ENCODE measurements at regions not wholly inside any gene's neighbourhood (a gene's known extent, or its start where the extent isn't known, plus 50 kb on each side); places are given as distances from the start of the nearest gene placed in this dataset.

- no peak for DNase-seq (ENCODE audit: low spot score)
Observed at GRCh38 chr6:92050216-92050615, 1369.1 kb downstream of the EPHA7 start.

GRCh38 chr6:92047860-92048259, 1371.5 kb downstream of the EPHA7 start:
- no peak for DNase-seq (ENCODE audit: low spot score)

- no peak for DNase-seq (ENCODE audit: low spot score)
Observed at GRCh38 chr6:92047152-92047850, 1372.1 kb downstream of the EPHA7 start.

GRCh38 chr6:92044312-92044711, 1375.0 kb downstream of the EPHA7 start:
- DNase-seq (ENCODE audit: low spot score): no peak

DNA sequence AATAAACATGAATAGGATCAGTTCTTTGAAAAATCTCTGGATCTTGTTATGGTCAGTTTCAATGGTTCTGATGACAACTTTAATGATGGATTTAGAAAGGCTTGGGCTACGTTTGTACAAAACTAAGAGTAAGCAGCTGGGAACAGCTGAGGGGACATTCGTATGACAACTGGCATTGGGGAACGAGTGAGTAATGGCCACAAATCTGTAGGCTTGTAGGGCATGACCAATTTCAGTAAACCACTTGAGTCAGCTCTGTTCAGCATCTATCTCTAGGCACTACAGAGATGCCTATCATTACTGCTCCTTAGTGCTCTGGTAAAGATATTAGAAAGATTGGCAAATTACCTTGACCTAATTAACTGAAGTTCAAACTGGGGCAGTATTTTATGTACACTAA, 1375.6 kb downstream of the EPHA7 start:
- DNase-seq (ENCODE audit: low spot score): no peak

- DNase-seq (ENCODE audit: low spot score): no peak
Observed at GRCh38 chr6:92026878-92027277, 1392.5 kb downstream of the EPHA7 start.

GRCh38 chr6:92024881-92025280, 1394.5 kb downstream of the EPHA7 start:
- no peak for DNase-seq (ENCODE audit: low spot score)

- no peak for DNase-seq (ENCODE audit: low spot score)
Observed at GRCh38 chr6:92024110-92024509, 1395.2 kb downstream of the EPHA7 start.

DNA sequence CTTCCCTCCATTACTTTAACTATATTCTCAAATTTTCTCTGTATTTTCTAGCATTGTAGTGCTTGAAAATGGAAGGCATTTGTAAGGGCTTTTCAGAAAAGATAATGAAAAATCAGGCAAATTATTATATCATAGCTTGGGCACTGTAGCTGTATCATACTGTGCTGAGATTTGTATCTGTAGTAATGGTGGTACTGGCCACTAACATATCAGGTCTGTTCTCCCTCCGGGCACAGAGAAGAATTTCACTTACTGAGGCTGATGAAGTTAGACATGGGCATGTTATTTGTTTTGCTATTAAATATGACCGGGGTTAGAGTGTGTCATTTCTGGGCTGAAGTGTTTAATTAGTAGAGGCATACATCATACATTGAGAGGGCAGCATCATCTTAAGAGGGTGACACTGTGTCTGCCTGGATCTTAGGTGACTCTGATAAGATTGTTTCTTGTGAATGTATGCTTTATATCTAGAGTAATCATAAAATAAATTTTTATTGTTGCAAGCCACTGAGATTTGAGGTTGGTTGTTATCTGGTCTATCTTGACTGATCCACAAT, 1395.9 kb downstream of the EPHA7 start:
- no peak for DNase-seq (ENCODE audit: low spot score)

GRCh38 chr6:92011681-92012245, 1407.6 kb downstream of the EPHA7 start:
- DNase-seq (ENCODE audit: low spot score): no peak

- DNase-seq (ENCODE audit: low spot score): no peak
Observed at GRCh38 chr6:92008757-92009502, 1410.4 kb downstream of the EPHA7 start.

- no peak for DNase-seq (ENCODE audit: low spot score)
Observed at GRCh38 chr6:92000112-92000511, 1413.2 kb upstream of the MAP3K7 start.

DNA sequence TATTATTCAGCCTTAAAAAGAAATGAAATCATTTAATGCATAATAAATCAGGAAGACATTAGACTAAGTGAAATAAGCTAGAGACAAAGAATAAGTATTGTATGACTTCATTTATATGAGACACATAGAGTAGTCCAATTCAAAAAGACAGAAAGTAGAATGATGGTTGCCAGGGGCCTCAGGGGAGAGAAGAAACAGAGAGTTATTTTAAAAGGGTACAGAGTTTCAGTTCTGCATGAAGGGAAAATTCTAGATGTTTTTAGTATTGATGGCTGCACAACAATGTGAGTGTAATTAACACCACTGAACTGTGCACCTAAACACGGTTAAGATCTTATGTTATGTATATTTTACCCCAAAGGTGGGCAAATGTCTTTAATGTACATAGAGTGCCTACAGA, 1407.9 kb upstream of the MAP3K7 start:
- no peak for DNase-seq (ENCODE audit: low spot score)

DNA sequence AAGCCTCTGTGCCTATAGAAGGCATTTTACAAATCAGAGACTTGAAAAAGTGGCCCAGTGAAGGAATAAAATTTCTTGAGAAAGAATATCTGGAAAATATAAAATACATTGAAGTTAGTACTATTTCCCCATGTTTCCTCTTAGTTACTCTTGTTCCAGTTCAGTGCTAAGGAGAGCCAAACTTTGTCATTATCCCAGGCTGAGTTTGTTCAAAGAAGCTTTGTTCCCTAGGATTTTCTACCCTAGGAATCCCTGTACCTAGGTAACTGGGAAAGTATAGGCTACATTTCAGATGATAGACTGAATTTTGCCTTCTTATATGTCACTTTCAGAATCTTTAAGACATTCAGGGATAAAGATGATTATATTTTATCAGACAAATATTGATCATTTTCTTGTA, 1395.7 kb upstream of the MAP3K7 start:
- no peak for DNase-seq (ENCODE audit: low spot score)

DNA sequence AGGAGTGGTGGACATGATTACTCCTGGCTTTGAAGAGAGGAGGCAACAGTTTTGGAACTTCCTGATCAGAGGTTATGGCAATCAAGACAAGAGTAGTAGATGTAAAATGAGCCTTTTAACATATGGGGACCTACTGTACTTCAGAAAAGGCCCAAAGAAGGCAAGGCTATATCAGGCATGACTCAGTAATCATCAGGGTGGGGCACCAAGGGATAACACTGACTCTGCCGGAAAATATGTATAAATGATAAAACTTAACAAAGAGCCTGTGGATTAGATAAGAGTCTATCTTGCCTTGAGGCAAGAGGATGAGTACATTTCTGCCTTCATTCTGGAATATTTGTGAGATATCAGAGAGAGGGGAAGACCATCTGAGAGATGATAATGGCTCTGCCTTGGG, 1389.9 kb upstream of the MAP3K7 start:
- no peak for DNase-seq (ENCODE audit: low spot score)

GRCh38 chr6:91970700-91971099, 1383.8 kb upstream of the MAP3K7 start:
- no peak for DNase-seq (ENCODE audit: low spot score)

DNA sequence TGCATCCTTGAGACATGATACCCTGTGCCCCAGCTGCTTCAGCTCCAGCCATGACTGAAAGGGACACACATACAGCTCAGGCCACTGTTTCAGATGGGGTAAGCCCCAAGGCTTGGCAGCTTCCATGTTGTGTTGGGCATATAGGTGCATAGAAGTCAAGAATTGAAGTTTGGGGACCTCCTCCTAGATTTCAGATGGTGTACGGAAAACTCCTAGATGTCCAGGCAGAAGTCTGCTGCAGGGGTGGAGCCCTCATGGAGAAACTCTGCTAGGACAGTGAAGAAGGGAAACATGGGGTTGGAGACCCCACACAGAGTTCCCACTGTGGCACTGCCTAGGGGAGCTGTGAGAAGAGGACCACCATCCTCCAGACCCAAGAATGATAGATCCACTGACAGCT, 1379.0 kb upstream of the MAP3K7 start:
- DNase-seq (ENCODE audit: low spot score): no peak

DNA sequence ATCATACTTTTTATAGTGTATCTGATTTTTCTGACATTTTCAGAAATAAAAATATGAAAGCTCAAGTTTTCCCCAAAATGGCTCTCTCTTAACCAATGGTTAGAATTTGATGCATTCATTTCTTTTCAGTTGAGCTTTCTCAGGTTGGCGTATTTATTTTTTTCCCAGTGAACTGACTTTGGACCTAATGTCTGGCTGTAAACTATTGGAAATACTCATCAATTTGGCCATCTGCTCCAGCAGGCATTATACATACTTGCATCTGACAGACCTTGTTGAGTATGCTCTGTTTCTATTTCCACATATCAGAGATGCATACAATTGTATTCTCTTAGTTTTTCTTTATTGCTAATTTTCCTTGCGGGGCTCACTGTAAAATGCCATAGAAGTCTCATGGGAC, 1374.8 kb upstream of the MAP3K7 start:
- DNase-seq (ENCODE audit: low spot score): no peak

DNA sequence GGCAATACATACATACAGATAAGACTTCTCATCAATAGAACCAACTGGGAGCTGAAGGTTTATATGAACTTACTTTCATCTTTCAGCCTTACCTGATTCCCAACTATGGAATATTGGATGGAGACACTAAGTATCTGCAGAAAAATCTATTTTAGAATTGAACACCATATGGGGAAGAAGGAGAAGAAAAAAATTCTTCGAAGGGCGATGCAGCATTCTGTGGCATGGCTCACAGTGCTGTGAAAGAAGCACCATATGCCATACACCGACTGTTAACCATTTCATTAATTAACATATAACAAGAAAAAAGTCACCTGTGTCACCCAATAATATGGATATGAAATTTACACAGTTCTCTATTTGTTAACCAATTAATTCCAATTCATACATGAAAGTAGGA, 1374.4 kb upstream of the MAP3K7 start:
- no peak for DNase-seq (ENCODE audit: low spot score)

DNA sequence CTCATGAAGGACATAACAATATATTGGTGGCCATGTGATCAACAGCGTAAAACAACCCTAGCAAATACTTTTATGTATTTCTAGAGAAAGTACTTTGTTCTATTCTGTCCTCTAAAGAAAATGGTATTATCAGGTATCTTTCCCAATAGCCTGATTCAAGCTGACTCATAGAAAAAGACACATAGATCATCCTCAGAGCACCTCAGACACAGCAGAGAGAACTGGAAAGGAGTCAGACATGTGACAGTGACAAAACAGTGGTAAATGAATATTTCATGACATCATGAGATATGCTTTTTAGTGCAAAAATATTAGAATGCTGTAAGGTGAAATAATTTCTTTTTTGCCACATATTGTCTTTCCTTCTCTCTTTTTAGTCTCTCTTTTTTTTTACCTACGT, 1355.0 kb upstream of the MAP3K7 start:
- no peak for DNase-seq (ENCODE audit: low spot score)

- no peak for DNase-seq (ENCODE audit: low spot score)
Observed at GRCh38 chr6:91940801-91941200, 1353.9 kb upstream of the MAP3K7 start.

DNA sequence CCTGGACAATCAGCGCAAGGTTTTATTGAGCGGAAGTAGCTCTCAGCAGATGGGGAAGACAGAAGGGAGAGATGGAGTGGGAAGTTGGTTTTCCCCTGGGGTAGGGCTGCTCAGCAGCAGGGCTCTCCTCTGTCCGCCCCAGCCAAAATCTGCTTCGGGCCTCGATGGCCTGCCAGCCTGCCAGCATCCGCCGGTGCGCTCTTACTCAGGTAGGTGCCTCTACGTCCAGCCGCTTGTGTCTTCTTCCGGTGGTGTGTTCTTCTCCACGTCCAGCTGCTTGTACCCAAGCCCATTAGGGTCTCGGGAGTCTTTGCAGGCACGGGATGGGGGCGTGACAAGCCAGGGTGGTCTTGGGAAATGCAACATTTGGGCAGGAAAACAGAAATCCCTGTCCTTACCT, 1340.0 kb upstream of the MAP3K7 start:
- no peak for DNase-seq (ENCODE audit: low spot score)

DNA sequence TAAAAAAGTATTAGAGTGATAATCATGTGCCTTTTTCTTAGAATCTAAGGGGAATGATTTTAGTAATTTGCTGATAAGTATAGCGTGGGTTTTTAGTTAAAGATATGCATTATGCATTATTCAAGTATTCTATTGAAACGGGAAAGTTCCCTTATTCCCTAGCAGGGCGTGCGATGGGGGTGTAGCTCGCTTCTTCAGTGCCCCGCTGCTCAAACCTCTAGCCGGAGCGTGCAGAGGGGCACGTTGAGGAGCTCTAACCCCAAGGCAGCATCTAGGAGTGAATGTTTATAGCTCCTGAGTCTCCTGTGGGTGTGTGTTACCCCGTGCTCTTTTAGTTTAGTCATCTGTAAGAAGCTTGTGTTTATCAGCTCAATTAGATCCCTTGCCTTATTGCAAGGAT, 1339.5 kb upstream of the MAP3K7 start:
- DNase-seq (ENCODE audit: low spot score): no peak

Data from CD4-positive, alpha-beta T cell treated with Interleukin-6 at 100 ng/mL for 8 hours (primary cell).